Trophoblast cell (in vitro differentiated cells and primary cell): ENCODE measurements at regions not wholly inside any gene's neighbourhood (a gene's known extent, or its start where the extent isn't known, plus 50 kb on each side); places are given as distances from the start of the nearest gene placed in this dataset.

Experiments used
- DNase-seq, 2 donors: peaks; one replicate each; pipeline ENCODE4 v3.0.0-alpha.2; 2016
- H2AFZ ChIP-seq: 2 replicates; pipeline ENCODE4 v1.6.1; 2013; ENCODE audit warnings: low read length, moderate library complexity, mild to moderate bottlenecking; ENCODE audit not compliant: insufficient read depth, poor library complexity
- H2AK5ac ChIP-seq: 2 replicates; pipeline ENCODE4 v1.6.1; 2013; ENCODE audit warnings: mild to moderate bottlenecking, low read length
- H2BK120ac ChIP-seq: 2 replicates; pipeline ENCODE4 v1.6.1; 2013; ENCODE audit warnings: low read length, mild to moderate bottlenecking, moderate library complexity; ENCODE audit not compliant: insufficient read depth, poor library complexity
- H2BK12ac ChIP-seq: 2 replicates; pipeline ENCODE4 v1.6.1; 2013; ENCODE audit warnings: mild to moderate bottlenecking, low read length, moderate library complexity
- H2BK5ac ChIP-seq: 2 replicates; pipeline ENCODE4 v1.6.1; 2013; ENCODE audit warnings: low read length, low read depth, moderate library complexity, mild to moderate bottlenecking; ENCODE audit not compliant: poor library complexity
- H3K14ac ChIP-seq: 2 replicates; pipeline ENCODE4 v1.6.1; 2013; ENCODE audit warnings: mild to moderate bottlenecking, low read length
- H3K18ac ChIP-seq: 2 replicates; pipeline ENCODE4 v1.6.1; 2013; ENCODE audit warnings: mild to moderate bottlenecking, low read length
- H3K23ac ChIP-seq: 2 replicates; pipeline ENCODE4 v1.6.1; 2013; ENCODE audit warnings: low read length
- H3K27ac ChIP-seq: 2 replicates; pipeline ENCODE4 v1.5.1; 2013; ENCODE audit warnings: low read depth, mild to moderate bottlenecking, inconsistent platforms, low read length, moderate library complexity
- H3K27me3 ChIP-seq: 2 replicates; pipeline ENCODE4 v1.6.1; 2013; ENCODE audit warnings: inconsistent platforms, mild to moderate bottlenecking, low read length, moderate library complexity; ENCODE audit not compliant: insufficient read depth
- H3K36me3 ChIP-seq, 2 experiments: 1 replicate in 1 of 2; 2 replicates in 1 of 2; pipeline ENCODE4 v1.6.1; 2013; ENCODE audit warnings: low read length in 2 of 2, mild to moderate bottlenecking in 2 of 2, moderate library complexity in 1 of 2; ENCODE audit not compliant: insufficient read depth in 2 of 2, control insufficient read depth in 1 of 2
- H3K4ac ChIP-seq: 2 replicates; pipeline ENCODE4 v1.6.1; 2013; ENCODE audit warnings: low read depth, mild to moderate bottlenecking, low read length, moderate library complexity
- H3K4me1 ChIP-seq, 2 experiments: 1 replicate in 1 of 2; 2 replicates in 1 of 2; pipeline ENCODE4 v1.6.1; 2013; ENCODE audit warnings: low read length in 2 of 2, mild to moderate bottlenecking in 2 of 2, moderate library complexity in 1 of 2; ENCODE audit not compliant: insufficient read depth in 2 of 2, control insufficient read depth in 1 of 2
- H3K4me2 ChIP-seq: 2 replicates; pipeline ENCODE4 v1.6.1; 2013; ENCODE audit warnings: inconsistent platforms, mild to moderate bottlenecking, low read length, moderate library complexity
- H3K4me3 ChIP-seq: 2 replicates; pipeline ENCODE4 v1.5.1; 2013; ENCODE audit warnings: mild to moderate bottlenecking, low read depth, low read length, inconsistent platforms
- H3K79me1 ChIP-seq: one replicate; pipeline ENCODE4 v1.6.1; 2013; ENCODE audit warnings: low read length
- H3K79me2 ChIP-seq: 2 replicates; pipeline ENCODE4 v1.6.1; 2013; ENCODE audit warnings: low read length, mild to moderate bottlenecking; ENCODE audit not compliant: control insufficient read depth, insufficient read depth, poor library complexity
- H3K9ac ChIP-seq: 2 replicates; pipeline ENCODE4 v1.6.1; 2013; ENCODE audit warnings: mild to moderate bottlenecking, low read length
- H3K9me3 ChIP-seq: 2 replicates; pipeline ENCODE4 v1.6.1; 2013; ENCODE audit warnings: low read depth, mild to moderate bottlenecking, control low read depth, inconsistent platforms, low read length; ENCODE audit not compliant: insufficient read depth
- H4K12ac ChIP-seq: 2 replicates; pipeline ENCODE4 v1.6.1; 2013; ENCODE audit warnings: low read depth, mild to moderate bottlenecking, low read length, moderate library complexity
- H4K8ac ChIP-seq: 2 replicates; pipeline ENCODE4 v1.6.1; 2013; ENCODE audit warnings: low read depth, mild to moderate bottlenecking, low read length, moderate library complexity
- H4K91ac ChIP-seq: one replicate; pipeline ENCODE4 v1.6.1; 2013; ENCODE audit warnings: low read depth, mild to moderate bottlenecking, low read length, moderate library complexity
- WGBS: extraction: QIAGEN DNeasy Blood & Tissue Kit; methylation state at CpG from one replicate; pipeline ENCODE4 v1.1.7; 2013; ENCODE audit warnings: missing lambda C conversion rate; ENCODE audit not compliant: insufficient read length, insufficient coverage; ENCODE audit errors: extremely low coverage; 5-methylcytosine and 5-hydroxymethylcytosine counted together

GRCh38 chr6:144928847-144929246 is 643.7 kb downstream of the UTRN start:
- Histone ChIP-seq H2AFZ (no peak overlapping the region), H3K4me1 (no peaks in the 10 kb centered on the region), H2BK12ac (no peak overlapping the region), H3K79me2 (no peaks in the 10 kb centered on the region), H3K27ac (no peak overlapping the region), H3K9ac (no peak overlapping the region), H3K4me3 (no peak overlapping the region), H2AK5ac (no peak overlapping the region), H3K14ac (no peak overlapping the region), H3K4ac (no peak overlapping the region), H3K79me1 (no peaks in the 10 kb centered on the region), H3K23ac (no peak overlapping the region), H3K4me2 (no peak overlapping the region), H3K27me3 (no peaks in the 10 kb centered on the region), H4K91ac (no peak overlapping the region), H4K12ac (no peak overlapping the region), H2BK5ac (no peak overlapping the region), H4K8ac (no peak overlapping the region), H2BK120ac (no peak overlapping the region), H3K36me3 (no peaks in the 10 kb centered on the region), H3K18ac (no peak overlapping the region), H3K9me3 (no peaks in the 10 kb centered on the region)
- no CpG with 5 or more reads among the region's 1 CpG for WGBS
- DNase-seq = no peak

GRCh38 chr6:144929262-144929661 is 644.1 kb downstream of the UTRN start:
- DNase-seq = no peak
- Histone ChIP-seq H3K27ac (no peak overlapping the region), H3K79me1 (no peaks in the 10 kb centered on the region), H3K36me3 (no peaks in the 10 kb centered on the region), H3K4me3 (no peak overlapping the region), H3K79me2 (no peaks in the 10 kb centered on the region), H3K4me2 (no peak overlapping the region), H3K23ac (no peak overlapping the region), H3K9ac (no peak overlapping the region), H4K12ac (no peak overlapping the region), H3K14ac (no peak overlapping the region), H3K27me3 (no peaks in the 10 kb centered on the region), H4K8ac (no peak overlapping the region), H2AK5ac (no peak overlapping the region), H3K4ac (no peak overlapping the region), H3K4me1 (no peaks in the 10 kb centered on the region), H2BK12ac (no peak overlapping the region), H4K91ac (no peak overlapping the region), H2AFZ (no peak overlapping the region), H2BK120ac (no peak overlapping the region), H3K18ac (no peak overlapping the region), H2BK5ac (no peak overlapping the region), H3K9me3 (no peaks in the 10 kb centered on the region)
- 100% methylated on average over 1 of the region's 1 CpG for WGBS

- Histone ChIP-seq H4K91ac (no peak overlapping the region), H3K4me1 (no peaks in the 10 kb centered on the region), H3K14ac (no peak overlapping the region), H2BK120ac (no peak overlapping the region), H4K8ac (no peak overlapping the region), H3K27ac (no peak overlapping the region), H3K23ac (no peak overlapping the region), H2BK5ac (no peak overlapping the region), H3K79me2 (no peaks in the 10 kb centered on the region), H4K12ac (no peak overlapping the region), H3K4ac (no peak overlapping the region), H2BK12ac (no peak overlapping the region), H3K4me2 (no peak overlapping the region), H3K9me3 (no peaks in the 10 kb centered on the region), H3K27me3 (no peaks in the 10 kb centered on the region), H3K4me3 (no peak overlapping the region), H3K79me1 (no peaks in the 10 kb centered on the region), H3K36me3 (no peaks in the 10 kb centered on the region), H2AK5ac (no peak overlapping the region), H3K9ac (no peak overlapping the region), H2AFZ (no peak overlapping the region), H3K18ac (no peak overlapping the region)
- DNase-seq = peak; percentile 12 to 54
- WGBS = no CpG with 5 or more reads among the region's 6 CpGs
These were observed 646.3 kb downstream of the UTRN start for GRCh38 chr6:144931172-144932035.

GRCh38 chr6:144932621-144933020 is 647.5 kb downstream of the UTRN start:
- no peak overlapping the region for H2BK12ac ChIP-seq
- no peak overlapping the region for H4K8ac ChIP-seq
- H3K27ac ChIP-seq = no peak overlapping the region
- H3K36me3 ChIP-seq = no peaks in the 10 kb centered on the region
- no peak overlapping the region for H3K23ac ChIP-seq
- no peaks in the 10 kb centered on the region for H3K27me3 ChIP-seq
- no peaks in the 10 kb centered on the region for H3K79me2 ChIP-seq
- no peaks in the 10 kb centered on the region for H3K4me1 ChIP-seq
- H4K91ac ChIP-seq = no peak overlapping the region
- WGBS = no CpG with 5 or more reads among the region's 1 CpG
- H3K9me3 ChIP-seq = no peaks in the 10 kb centered on the region
- no peak overlapping the region for H2AFZ ChIP-seq
- no peak overlapping the region for H2BK120ac ChIP-seq
- H3K79me1 ChIP-seq = no peaks in the 10 kb centered on the region
- no peak overlapping the region for H2BK5ac ChIP-seq
- no peak overlapping the region for H3K18ac ChIP-seq
- DNase-seq = no peak
- no peak overlapping the region for H3K4ac ChIP-seq
- H3K14ac ChIP-seq = no peak overlapping the region
- H3K4me2 ChIP-seq = no peak overlapping the region
- H4K12ac ChIP-seq = no peak overlapping the region
- no peak overlapping the region for H2AK5ac ChIP-seq
- H3K9ac ChIP-seq = no peak overlapping the region
- no peak overlapping the region for H3K4me3 ChIP-seq
